ENCODE measurements at regions not wholly inside any gene's neighbourhood (a gene's known extent, or its start where the extent isn't known, plus 50 kb on each side); places are given as distances from the start of the nearest gene placed in this dataset.

DNA sequence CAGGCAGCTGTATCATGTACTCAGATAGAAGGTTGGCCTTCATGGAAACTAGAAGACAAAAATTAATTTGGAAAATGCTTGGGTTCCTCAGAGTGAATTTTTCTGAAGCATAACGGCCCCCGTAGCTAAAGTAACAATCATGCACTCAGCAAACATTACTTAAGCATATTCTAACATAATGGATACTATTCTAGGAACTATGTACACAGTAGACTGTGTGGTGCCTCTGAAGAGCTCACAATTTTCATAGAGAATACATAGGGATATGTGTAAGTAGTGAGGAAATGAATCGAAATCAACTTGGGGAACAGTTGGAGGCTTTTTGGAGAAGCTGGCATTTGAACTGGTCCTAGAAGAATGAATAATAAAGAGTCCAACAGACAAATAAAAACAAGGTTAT is 1045.0 kb downstream of the GLUD2 start:
- Histone ChIP-seq H3K36me3 (replicated peaks; ENCODE audit: low read depth, low read length) (peaks cover 2% of the 10 kb centered on the region), H3K4me2 (ENCODE audit: low read length) (no peak overlapping the region), H3K27ac (ENCODE audit: low read length) (no peak overlapping the region), H3K79me2 (ENCODE audit: low read length) (no peaks in the 10 kb centered on the region), H3K4me1 (ENCODE audit: low read length) (peaks cover 29% of the 10 kb centered on the region), H3K9me3 (ENCODE audit: insufficient read depth, low read length) (no peaks in the 10 kb centered on the region), H2AFZ (ENCODE audit: low read depth, low read length) (no peak overlapping the region), H4K20me1 (ENCODE audit: insufficient read depth, low read length) (no peaks in the 10 kb centered on the region), H3K9ac (ENCODE audit: low read length) (no peak overlapping the region), H3K27me3 (ENCODE audit: low read depth, low read length) (no peaks in the 10 kb centered on the region), H3K4me3 (ENCODE audit: low read length) (no peak overlapping the region)
- TF ChIP-seq, protein P1, sequence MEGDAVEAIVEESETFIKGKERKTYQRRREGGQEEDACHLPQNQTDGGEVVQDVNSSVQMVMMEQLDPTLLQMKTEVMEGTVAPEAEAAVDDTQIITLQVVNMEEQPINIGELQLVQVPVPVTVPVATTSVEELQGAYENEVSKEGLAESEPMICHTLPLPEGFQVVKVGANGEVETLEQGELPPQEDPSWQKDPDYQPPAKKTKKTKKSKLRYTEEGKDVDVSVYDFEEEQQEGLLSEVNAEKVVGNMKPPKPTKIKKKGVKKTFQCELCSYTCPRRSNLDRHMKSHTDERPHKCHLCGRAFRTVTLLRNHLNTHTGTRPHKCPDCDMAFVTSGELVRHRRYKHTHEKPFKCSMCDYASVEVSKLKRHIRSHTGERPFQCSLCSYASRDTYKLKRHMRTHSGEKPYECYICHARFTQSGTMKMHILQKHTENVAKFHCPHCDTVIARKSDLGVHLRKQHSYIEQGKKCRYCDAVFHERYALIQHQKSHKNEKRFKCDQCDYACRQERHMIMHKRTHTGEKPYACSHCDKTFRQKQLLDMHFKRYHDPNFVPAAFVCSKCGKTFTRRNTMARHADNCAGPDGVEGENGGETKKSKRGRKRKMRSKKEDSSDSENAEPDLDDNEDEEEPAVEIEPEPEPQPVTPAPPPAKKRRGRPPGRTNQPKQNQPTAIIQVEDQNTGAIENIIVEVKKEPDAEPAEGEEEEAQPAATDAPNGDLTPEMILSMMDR (IDR thresholded peaks at IDR 0.05; ENCODE audit: low read depth, low read length), result no peak
- TF ChIP-seq EZH2phosphoT487 (IDR thresholded peaks at IDR 0.05; ENCODE audit: low read depth), result no peak

DNA sequence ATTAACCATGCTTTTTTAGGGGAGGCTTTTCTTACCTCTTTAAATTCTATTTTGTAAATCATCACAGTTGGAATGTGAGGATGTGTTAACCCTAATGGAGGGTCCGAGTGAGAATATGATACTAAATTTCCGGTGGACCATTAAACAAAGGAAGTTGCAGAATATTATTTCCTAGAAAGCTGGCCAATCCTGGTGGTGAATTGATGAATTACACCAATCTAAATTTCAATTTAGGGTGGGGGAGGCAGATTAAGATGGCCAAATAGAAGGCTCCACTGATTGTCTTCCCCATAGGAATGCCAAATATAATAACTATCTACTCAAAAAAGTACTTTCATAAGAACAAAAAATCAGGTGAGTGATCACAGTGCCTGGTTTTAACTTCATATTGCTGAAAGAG is 1045.6 kb downstream of the GLUD2 start:
- peaks cover 2% of the 10 kb centered on the region for H3K36me3 ChIP-seq (replicated peaks; ENCODE audit: low read depth, low read length)
- no peaks in the 10 kb centered on the region for H4K20me1 ChIP-seq (ENCODE audit: insufficient read depth, low read length)
- H3K79me2 ChIP-seq (ENCODE audit: low read length), result no peaks in the 10 kb centered on the region
- H3K27me3 ChIP-seq (ENCODE audit: low read depth, low read length), result no peaks in the 10 kb centered on the region
- no peak overlapping the region for H3K27ac ChIP-seq (ENCODE audit: low read length)
- H3K9me3 ChIP-seq (ENCODE audit: insufficient read depth, low read length), result no peaks in the 10 kb centered on the region
- no peak overlapping the region for H3K4me2 ChIP-seq (ENCODE audit: low read length)
- H3K4me3 ChIP-seq (ENCODE audit: low read length), result no peak overlapping the region
- H2AFZ ChIP-seq (ENCODE audit: low read depth, low read length), result no peak overlapping the region
- H3K4me1 ChIP-seq (ENCODE audit: low read length), result peaks cover 29% of the 10 kb centered on the region
- no peak for TF ChIP-seq EZH2phosphoT487 (IDR thresholded peaks at IDR 0.05; ENCODE audit: low read depth)
- TF ChIP-seq, protein P1 (IDR thresholded peaks at IDR 0.05; ENCODE audit: low read depth, low read length), result no peak
- H3K9ac ChIP-seq (ENCODE audit: low read length), result no peak overlapping the region

DNA sequence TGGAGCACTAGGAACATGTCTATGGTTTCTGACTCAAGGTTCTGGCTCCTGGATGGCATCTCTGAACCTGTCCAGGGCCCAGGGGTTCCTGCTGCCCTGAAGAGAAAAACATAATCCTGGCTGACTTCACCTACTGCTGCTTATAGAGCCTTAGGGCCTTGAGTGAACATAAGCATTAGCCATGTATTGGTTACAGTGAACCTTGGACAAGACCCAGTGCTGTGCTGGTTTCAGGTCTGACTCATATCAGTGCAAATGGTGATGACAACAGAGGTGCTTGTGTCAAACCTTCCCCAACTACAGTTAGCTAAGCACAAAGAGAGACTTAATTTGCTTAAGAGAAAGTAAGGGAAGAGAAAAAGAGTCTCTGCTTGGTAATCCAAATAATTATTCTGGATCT is 1047.2 kb downstream of the GLUD2 start:
- Histone ChIP-seq H3K4me2 (ENCODE audit: low read length) (peak overlapping the region; percentile 28), H3K36me3 (replicated peaks; ENCODE audit: low read depth, low read length) (peaks cover 2% of the 10 kb centered on the region), H2AFZ (ENCODE audit: low read depth, low read length) (peak overlapping the region; percentile 60; the same call in 1 of the 2 replicates), H3K27me3 (ENCODE audit: low read depth, low read length) (no peaks in the 10 kb centered on the region), H3K4me1 (ENCODE audit: low read length) (peaks cover 29% of the 10 kb centered on the region), H3K9me3 (ENCODE audit: insufficient read depth, low read length) (no peaks in the 10 kb centered on the region), H3K27ac (ENCODE audit: low read length) (peak overlapping the region; percentile 77), H3K4me3 (ENCODE audit: low read length) (no peak overlapping the region), H3K9ac (ENCODE audit: low read length) (peak overlapping the region; percentile 20; the same call in 1 of the 2 replicates), H4K20me1 (ENCODE audit: insufficient read depth, low read length) (no peaks in the 10 kb centered on the region), H3K79me2 (ENCODE audit: low read length) (no peaks in the 10 kb centered on the region)
- TF ChIP-seq, protein P1 (IDR thresholded peaks at IDR 0.05; ENCODE audit: low read depth, low read length), result no peak
- TF ChIP-seq EZH2phosphoT487 (IDR thresholded peaks at IDR 0.05; ENCODE audit: low read depth), result no peak

DNA sequence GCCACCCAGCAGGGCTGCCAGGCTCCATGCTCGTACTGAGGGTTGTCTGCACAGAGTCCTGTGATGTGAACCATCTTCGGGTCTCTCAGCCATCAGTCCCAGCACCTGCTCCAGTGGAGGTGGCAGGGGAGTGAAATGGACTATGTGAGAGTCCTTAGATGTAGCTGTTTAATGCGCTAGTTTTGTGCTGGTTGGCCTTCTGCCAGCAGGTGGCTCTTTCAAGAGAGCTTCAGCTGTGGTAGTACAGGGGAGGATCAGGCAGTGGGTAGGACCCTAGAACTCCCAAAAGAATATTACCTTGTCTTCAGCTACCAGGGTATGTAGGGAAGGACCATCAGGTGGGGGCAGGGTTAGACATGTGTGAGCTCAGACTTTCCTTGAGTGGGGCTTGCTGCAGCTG is 1066.0 kb downstream of the GLUD2 start:
- no peaks in the 10 kb centered on the region for H4K20me1 ChIP-seq (ENCODE audit: insufficient read depth, low read length)
- no peak overlapping the region for H3K4me3 ChIP-seq (ENCODE audit: low read length)
- peaks cover 11% of the 10 kb centered on the region; the same call in 1 of the 2 replicates for H3K4me1 ChIP-seq (ENCODE audit: low read length)
- no peak overlapping the region; the same call in 1 of the 2 replicates for H2AFZ ChIP-seq (ENCODE audit: low read depth, low read length)
- H3K79me2 ChIP-seq (ENCODE audit: low read length), result no peaks in the 10 kb centered on the region
- no peak overlapping the region for H3K9ac ChIP-seq (ENCODE audit: low read length)
- H3K4me2 ChIP-seq (ENCODE audit: low read length), result no peak overlapping the region; the same call in 1 of the 2 replicates
- H3K27me3 ChIP-seq (ENCODE audit: low read depth, low read length), result no peaks in the 10 kb centered on the region
- no peak overlapping the region for H3K27ac ChIP-seq (ENCODE audit: low read length)
- no peaks in the 10 kb centered on the region for H3K9me3 ChIP-seq (ENCODE audit: insufficient read depth, low read length)
- no peaks in the 10 kb centered on the region for H3K36me3 ChIP-seq (replicated peaks; ENCODE audit: low read depth, low read length)
- TF ChIP-seq, protein P1 (IDR thresholded peaks at IDR 0.05; ENCODE audit: low read depth, low read length), result peak; percentile 15; the same call in 1 of the 2 replicates
- no peak for TF ChIP-seq EZH2phosphoT487 (IDR thresholded peaks at IDR 0.05; ENCODE audit: low read depth)
